ENCODE measurements at regions not wholly inside any gene's neighbourhood (a gene's known extent, or its start where the extent isn't known, plus 50 kb on each side); places are given as distances from the start of the nearest gene placed in this dataset.
"Not testable (repeated sequence)": the region's sequence is repeated elsewhere in the genome, so short reads cannot be mapped to it uniquely, and the experiment has no call there.

GRCh38 chr3:115401851-115402501 is 221.3 kb upstream of the GAP43 start:
- Histone ChIP-seq H3K27ac (no peak overlapping the region), H3K4me1 (no peaks in the 10 kb centered on the region), H3K9me3 (no peaks in the 10 kb centered on the region), H3K4me3 (no peak overlapping the region), H3K27me3 (no peaks in the 10 kb centered on the region), H3K36me3 (no peaks in the 10 kb centered on the region)
- DNase-seq (ENCODE audit: low spot score in 2 of 2), result no peak
- TF ChIP-seq EP300 (IDR thresholded peaks at IDR 0.05), result no peak
- TF ChIP-seq CTCF (IDR thresholded peaks at IDR 0.05), result no peak
- TF ChIP-seq POLR2A (IDR thresholded peaks at IDR 0.05), result no peak
- no peak for TF ChIP-seq POLR2AphosphoS5 (IDR thresholded peaks at IDR 0.05)
- 88% methylated on average over 1 of the region's 1 CpG for WGBS

- Histone ChIP-seq H3K4me1 (no peaks in the 10 kb centered on the region), H3K27me3 (no peaks in the 10 kb centered on the region), H3K27ac (no peak overlapping the region), H3K4me3 (no peak overlapping the region), H3K9me3 (no peaks in the 10 kb centered on the region), H3K36me3 (no peaks in the 10 kb centered on the region)
- DNase-seq (ENCODE audit: low spot score in 2 of 2), result no peak
- TF ChIP-seq POLR2A (IDR thresholded peaks at IDR 0.05) (no peak), POLR2AphosphoS5 (IDR thresholded peaks at IDR 0.05) (no peak), CTCF (IDR thresholded peaks at IDR 0.05) (no peak), EP300 (IDR thresholded peaks at IDR 0.05) (no peak)
Observed at GRCh38 chr3:115402651-115403050, 220.7 kb upstream of the GAP43 start.

- 57% methylated on average over 2 of the region's 2 CpGs for WGBS
Observed at GRCh38 chr3:115403786-115404185, 219.5 kb upstream of the GAP43 start.

GRCh38 chr3:115409596-115409995 is 213.7 kb upstream of the GAP43 start:
- no peak for DNase-seq (ENCODE audit: low spot score in 2 of 2)
- Histone ChIP-seq H3K9me3 (no peaks in the 10 kb centered on the region), H3K27ac (no peak overlapping the region), H3K27me3 (no peaks in the 10 kb centered on the region), H3K4me3 (no peak overlapping the region), H3K36me3 (no peaks in the 10 kb centered on the region), H3K4me1 (no peaks in the 10 kb centered on the region)
- WGBS, result 73% methylated on average over 5 of the region's 5 CpGs
- TF ChIP-seq POLR2AphosphoS5 (IDR thresholded peaks at IDR 0.05), result no peak
- no peak for TF ChIP-seq POLR2A (IDR thresholded peaks at IDR 0.05)
- TF ChIP-seq EP300 (IDR thresholded peaks at IDR 0.05), result no peak
- TF ChIP-seq CTCF (IDR thresholded peaks at IDR 0.05), result no peak

More at GRCh38 chr3:115403786-115404185, 219.5 kb upstream of the GAP43 start:
- TF ChIP-seq CTCF (IDR thresholded peaks at IDR 0.05), result no peak
- no peak for TF ChIP-seq POLR2AphosphoS5 (IDR thresholded peaks at IDR 0.05)
- no peak for TF ChIP-seq EP300 (IDR thresholded peaks at IDR 0.05)
- no peak for TF ChIP-seq POLR2A (IDR thresholded peaks at IDR 0.05)
- no peak for DNase-seq (ENCODE audit: low spot score in 2 of 2)
- no peak overlapping the region for H3K4me3 ChIP-seq
- no peaks in the 10 kb centered on the region for H3K4me1 ChIP-seq
- H3K27me3 ChIP-seq, result no peaks in the 10 kb centered on the region
- no peaks in the 10 kb centered on the region for H3K9me3 ChIP-seq
- H3K36me3 ChIP-seq, result no peaks in the 10 kb centered on the region
- H3K27ac ChIP-seq, result no peak overlapping the region

- H3K4me1 ChIP-seq; H3K27ac ChIP-seq; H3K27me3 ChIP-seq; H3K36me3 ChIP-seq; DNase-seq (ENCODE audit: low spot score in 2 of 2); H3K4me3 ChIP-seq; H3K9me3 ChIP-seq: not testable (repeated sequence)
- 100% methylated on average over 4 of the region's 4 CpGs for WGBS
Observed at GRCh38 chr3:115414610-115415009, 208.7 kb upstream of the GAP43 start.

All from suprapubic skin (tissue), 4 donors.